Osteocyte (in vitro differentiated cells): ENCODE measurements at regions not wholly inside any gene's neighbourhood (a gene's known extent, or its start where the extent isn't known, plus 50 kb on each side); places are given as distances from the start of the nearest gene placed in this dataset.
A peak's percentile ranks its signal among the peaks of the same experiment; 100 is the strongest.

Experiments used
- DNase-seq: peaks from one replicate; pipeline ENCODE4 v3.0.0; 2021; ENCODE audit warnings: mixed read lengths; ENCODE audit not compliant: unreplicated experiment; ENCODE audit errors: extremely low spot score
- H3K27ac Mint-ChIP-seq: one replicate; pipeline ENCODE4 v1.8.0; 2021; ENCODE audit warnings: mild to moderate bottlenecking, mixed read lengths; ENCODE audit not compliant: unreplicated experiment
- H3K27me3 Mint-ChIP-seq: one replicate; pipeline ENCODE4 v1.8.0; 2021; ENCODE audit warnings: mixed read lengths; ENCODE audit not compliant: unreplicated experiment
- H3K36me3 Mint-ChIP-seq: one replicate; pipeline ENCODE4 v1.8.0; 2021; ENCODE audit warnings: mixed read lengths; ENCODE audit not compliant: unreplicated experiment
- H3K4me1 Mint-ChIP-seq: one replicate; pipeline ENCODE4 v1.8.0; 2021; ENCODE audit warnings: mixed read lengths; ENCODE audit not compliant: unreplicated experiment
- H3K4me3 Mint-ChIP-seq: one replicate; pipeline ENCODE4 v1.8.0; 2021; ENCODE audit warnings: mild to moderate bottlenecking, moderate library complexity, mixed read lengths; ENCODE audit not compliant: unreplicated experiment
- H3K9me3 Mint-ChIP-seq: one replicate; pipeline ENCODE4 v1.8.0; 2021; ENCODE audit warnings: mixed read lengths; ENCODE audit not compliant: unreplicated experiment
- TF ChIP-seq, protein P1 (sequence below): fragments of 200-600 bp; sonication (generic); IDR thresholded peaks from 2 replicates; pipeline ENCODE4 v1.5.0; 2021; ENCODE audit warnings: antibody characterized with exemption, mild to moderate bottlenecking, moderate library complexity

DNA sequence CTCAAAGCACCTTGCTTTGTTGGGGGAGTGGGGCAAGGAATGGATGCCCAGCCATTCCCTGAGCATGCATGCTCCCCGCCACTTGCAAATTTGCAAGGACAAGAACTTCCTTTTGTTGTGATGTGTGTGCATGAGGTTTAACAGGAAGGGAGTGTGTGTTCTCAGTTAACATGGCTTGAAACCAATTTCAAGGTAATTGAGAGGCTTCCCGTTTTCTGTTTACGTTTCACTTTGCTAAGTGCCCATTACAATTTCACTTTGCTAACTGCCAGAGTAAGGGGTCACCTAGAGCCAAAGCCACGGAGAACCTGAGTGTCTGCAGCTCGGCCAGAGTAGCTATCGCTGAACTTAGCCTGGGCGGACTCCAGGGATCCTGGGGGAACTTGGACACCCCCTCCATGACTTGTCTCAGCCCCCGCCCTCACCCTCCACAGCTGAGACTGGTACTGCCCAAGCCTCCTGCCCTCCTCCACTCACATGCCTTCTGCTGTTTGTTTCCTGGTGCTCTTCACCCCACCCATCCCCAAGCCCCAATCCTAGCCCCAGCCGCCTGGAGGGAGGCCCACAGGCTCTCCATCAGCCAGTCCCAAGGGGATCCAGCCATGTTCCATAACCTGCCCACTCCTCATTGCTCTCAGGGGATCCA, 53.6 kb upstream of the LAPTM4A start:
- H3K4me1 Mint-ChIP-seq = peaks cover 2% of the 10 kb centered on the region
- no peak overlapping the region for H3K27ac Mint-ChIP-seq
- no peaks in the 10 kb centered on the region for H3K36me3 Mint-ChIP-seq
- TF ChIP-seq, protein P1, sequence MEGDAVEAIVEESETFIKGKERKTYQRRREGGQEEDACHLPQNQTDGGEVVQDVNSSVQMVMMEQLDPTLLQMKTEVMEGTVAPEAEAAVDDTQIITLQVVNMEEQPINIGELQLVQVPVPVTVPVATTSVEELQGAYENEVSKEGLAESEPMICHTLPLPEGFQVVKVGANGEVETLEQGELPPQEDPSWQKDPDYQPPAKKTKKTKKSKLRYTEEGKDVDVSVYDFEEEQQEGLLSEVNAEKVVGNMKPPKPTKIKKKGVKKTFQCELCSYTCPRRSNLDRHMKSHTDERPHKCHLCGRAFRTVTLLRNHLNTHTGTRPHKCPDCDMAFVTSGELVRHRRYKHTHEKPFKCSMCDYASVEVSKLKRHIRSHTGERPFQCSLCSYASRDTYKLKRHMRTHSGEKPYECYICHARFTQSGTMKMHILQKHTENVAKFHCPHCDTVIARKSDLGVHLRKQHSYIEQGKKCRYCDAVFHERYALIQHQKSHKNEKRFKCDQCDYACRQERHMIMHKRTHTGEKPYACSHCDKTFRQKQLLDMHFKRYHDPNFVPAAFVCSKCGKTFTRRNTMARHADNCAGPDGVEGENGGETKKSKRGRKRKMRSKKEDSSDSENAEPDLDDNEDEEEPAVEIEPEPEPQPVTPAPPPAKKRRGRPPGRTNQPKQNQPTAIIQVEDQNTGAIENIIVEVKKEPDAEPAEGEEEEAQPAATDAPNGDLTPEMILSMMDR = no peak
- no peak overlapping the region for H3K4me3 Mint-ChIP-seq
- DNase-seq = no peak
- no peaks in the 10 kb centered on the region for H3K27me3 Mint-ChIP-seq
- peaks cover 14% of the 10 kb centered on the region for H3K9me3 Mint-ChIP-seq

DNA sequence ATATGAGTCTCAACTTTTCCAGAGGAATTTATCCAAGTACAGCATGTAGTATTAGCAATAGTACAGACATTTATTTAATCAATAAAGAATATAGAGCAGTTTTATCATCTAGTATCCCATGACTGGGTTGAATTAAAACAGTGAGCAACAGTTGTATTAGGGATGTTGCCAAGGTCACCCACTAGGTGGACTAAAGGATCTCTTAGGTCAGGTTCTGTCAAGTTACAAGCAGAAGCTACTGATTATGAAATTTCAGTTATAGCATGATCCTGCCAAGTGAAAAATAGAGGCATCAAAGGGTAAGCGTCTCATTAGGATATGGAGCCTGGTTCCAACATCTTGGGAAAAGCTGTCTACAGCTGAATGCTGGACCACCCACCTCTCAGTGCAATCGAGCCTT, 52.1 kb upstream of the LAPTM4A start:
- no peaks in the 10 kb centered on the region for H3K36me3 Mint-ChIP-seq
- no peak for DNase-seq
- TF ChIP-seq, protein P1 = peak; percentile 31
- peaks cover 2% of the 10 kb centered on the region for H3K4me1 Mint-ChIP-seq
- H3K9me3 Mint-ChIP-seq = peaks cover 14% of the 10 kb centered on the region
- no peak overlapping the region for H3K4me3 Mint-ChIP-seq
- H3K27ac Mint-ChIP-seq = no peak overlapping the region
- H3K27me3 Mint-ChIP-seq = no peaks in the 10 kb centered on the region
